ENCODE measurements at regions not wholly inside any gene's neighbourhood (a gene's known extent, or its start where the extent isn't known, plus 50 kb on each side); places are given as distances from the start of the nearest gene placed in this dataset.

- no peak for DNase-seq (ENCODE audit: low spot score)
- no peak for TF ChIP-seq CTCF (IDR thresholded peaks at IDR 0.05)
- no peak for ATAC-seq (ENCODE audit: low FRiP score)
Observed at GRCh38 chr12:107221913-107222312, 128.6 kb upstream of the CRY1 start.

- no peak for TF ChIP-seq CTCF (IDR thresholded peaks at IDR 0.05)
- DNase-seq (ENCODE audit: low spot score) (no peak), ATAC-seq (ENCODE audit: low FRiP score) (no peak)
Observed at GRCh38 chr12:107223821-107224220, 130.5 kb upstream of the CRY1 start.

GRCh38 chr12:107225635-107226034 lies 132.3 kb upstream of the CRY1 start:
- ATAC-seq (ENCODE audit: low FRiP score) (no peak), DNase-seq (ENCODE audit: low spot score) (no peak)
- TF ChIP-seq CTCF (IDR thresholded peaks at IDR 0.05), result no peak

- no peak for TF ChIP-seq CTCF (IDR thresholded peaks at IDR 0.05)
- ATAC-seq (ENCODE audit: low FRiP score), result no peak
- no peak for DNase-seq (ENCODE audit: low spot score)
Observed at GRCh38 chr12:107226126-107226525, 132.8 kb upstream of the CRY1 start.

DNA sequence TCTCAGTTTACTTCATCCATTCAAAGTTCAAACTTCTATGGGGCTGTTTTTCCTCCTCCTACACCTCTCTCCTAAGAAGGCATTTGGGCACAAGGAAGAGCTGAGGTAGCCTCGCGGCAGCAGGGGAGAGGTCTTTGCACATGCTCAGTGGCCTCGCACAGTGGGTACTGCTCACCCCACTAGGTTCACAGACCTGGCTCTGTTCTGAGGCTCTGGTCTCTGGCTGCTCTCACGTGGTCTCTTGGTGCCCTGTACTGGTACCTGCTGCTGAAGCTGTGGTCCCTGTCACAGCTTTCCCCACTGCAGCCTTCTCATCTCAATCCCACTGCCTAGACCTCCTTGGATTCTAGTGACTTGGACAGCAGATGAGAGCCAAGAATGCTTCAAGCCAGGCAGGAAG lies 134.7 kb upstream of the CRY1 start:
- no peak for TF ChIP-seq CTCF (IDR thresholded peaks at IDR 0.05)
- no peak for DNase-seq (ENCODE audit: low spot score)
- no peak for ATAC-seq (ENCODE audit: low FRiP score)

GRCh38 chr12:107229827-107230226 lies 136.5 kb upstream of the CRY1 start:
- TF ChIP-seq CTCF (IDR thresholded peaks at IDR 0.05), result no peak
- DNase-seq (ENCODE audit: low spot score), result no peak
- ATAC-seq (ENCODE audit: low FRiP score), result no peak

- DNase-seq (ENCODE audit: low spot score) (no peak), ATAC-seq (ENCODE audit: low FRiP score) (no peak)
Observed at GRCh38 chr12:107231303-107231702, 138.0 kb upstream of the CRY1 start.

More at GRCh38 chr12:107231303-107231702, 138.0 kb upstream of the CRY1 start:
- no peak for TF ChIP-seq CTCF (IDR thresholded peaks at IDR 0.05)

Data from omental fat pad (tissue), 3 donors.